KMS-11 (cell line): ENCODE measurements at regions not wholly inside any gene's neighbourhood (a gene's known extent, or its start where the extent isn't known, plus 50 kb on each side); places are given as distances from the start of the nearest gene placed in this dataset.

Source experiments
- H2AFZ ChIP-seq: fragments of 200-600 bp; sonication (generic); 2 replicates; pipeline ENCODE4 v1.6.1; 2016; ENCODE audit warnings: antibody characterized with exemption, mixed run types, low read depth
- H3K27ac ChIP-seq: fragments of 200-600 bp; sonication (generic); 2 replicates; pipeline ENCODE4 v1.6.1; 2016; ENCODE audit warnings: mild to moderate bottlenecking, mixed run types
- H3K27me3 ChIP-seq: fragments of 200-600 bp; sonication (generic); 2 replicates; pipeline ENCODE4 v1.6.1; 2017; ENCODE audit warnings: mild to moderate bottlenecking, low read depth, mixed run types, moderate library complexity; ENCODE audit not compliant: insufficient read depth
- H3K36me3 ChIP-seq: fragments of 200-600 bp; sonication (generic); 2 replicates; pipeline ENCODE4 v1.6.1; 2017; ENCODE audit warnings: mild to moderate bottlenecking, mixed run types; ENCODE audit not compliant: insufficient read depth
- H3K4me1 ChIP-seq: fragments of 200-600 bp; sonication (generic); 2 replicates; pipeline ENCODE4 v1.6.1; 2016; ENCODE audit warnings: mild to moderate bottlenecking, low read depth, mixed run types; ENCODE audit not compliant: poor library complexity, severe bottlenecking
- H3K4me2 ChIP-seq: fragments of 200-600 bp; sonication (generic); 2 replicates; pipeline ENCODE4 v1.7.0; 2016; ENCODE audit warnings: mild to moderate bottlenecking, mixed run types
- H3K4me3 ChIP-seq: fragments of 200-600 bp; sonication (generic); IDR thresholded peaks from 2 replicates; pipeline ENCODE4 v1.6.1; 2017; ENCODE audit warnings: low read depth, low read length, mixed read lengths; ENCODE audit not compliant: insufficient read depth
- H3K79me2 ChIP-seq: fragments of 200-600 bp; sonication (generic); 2 replicates; pipeline ENCODE4 v1.6.1; 2016; ENCODE audit warnings: low read depth, mixed run types; ENCODE audit not compliant: insufficient read depth
- H3K9ac ChIP-seq: fragments of 200-600 bp; sonication (generic); 2 replicates; pipeline ENCODE4 v1.6.1; 2016; ENCODE audit warnings: mild to moderate bottlenecking, mixed run types
- H4K20me1 ChIP-seq: fragments of 200-600 bp; sonication (generic); 2 replicates; pipeline ENCODE4 v1.6.1; 2016; ENCODE audit warnings: mild to moderate bottlenecking, mixed run types; ENCODE audit not compliant: insufficient read depth
- CTCF ChIP-seq: fragments of 200-600 bp; sonication (generic); conservative IDR thresholded peaks from 2 replicates; pipeline ENCODE4 v1.6.1; 2017; ENCODE audit warnings: low read depth, mild to moderate bottlenecking, antibody characterized with exemption, low read length, moderate library complexity, mixed read lengths

- Histone ChIP-seq H3K27me3 (no peaks in the 10 kb centered on the region), H3K27ac (no peak overlapping the region), H3K4me3 (no peak overlapping the region), H3K4me2 (no peak overlapping the region), H2AFZ (no peak overlapping the region), H3K36me3 (no peaks in the 10 kb centered on the region), H4K20me1 (no peaks in the 10 kb centered on the region), H3K4me1 (no peaks in the 10 kb centered on the region), H3K9ac (no peak overlapping the region), H3K79me2 (no peaks in the 10 kb centered on the region)
- no peak for TF ChIP-seq CTCF
Observed at GRCh38 chr11:105381941-105382340, 227.9 kb upstream of the GRIA4 start.

GRCh38 chr11:105377870-105378269, 232.0 kb upstream of the GRIA4 start:
- no peaks in the 10 kb centered on the region for H3K79me2 ChIP-seq
- no peaks in the 10 kb centered on the region for H3K4me1 ChIP-seq
- H2AFZ ChIP-seq, result no peak overlapping the region
- H3K27me3 ChIP-seq, result no peaks in the 10 kb centered on the region
- H3K4me2 ChIP-seq, result no peak overlapping the region
- no peak overlapping the region for H3K4me3 ChIP-seq
- no peak for TF ChIP-seq CTCF
- no peaks in the 10 kb centered on the region for H3K36me3 ChIP-seq
- H3K9ac ChIP-seq, result no peak overlapping the region
- no peak overlapping the region for H3K27ac ChIP-seq
- no peaks in the 10 kb centered on the region for H4K20me1 ChIP-seq

- Histone ChIP-seq H2AFZ (no peak overlapping the region), H3K27me3 (no peaks in the 10 kb centered on the region), H3K4me1 (no peaks in the 10 kb centered on the region), H3K4me3 (no peak overlapping the region), H3K27ac (no peak overlapping the region), H3K79me2 (no peaks in the 10 kb centered on the region), H3K9ac (no peak overlapping the region), H3K36me3 (no peaks in the 10 kb centered on the region), H3K4me2 (no peak overlapping the region), H4K20me1 (no peaks in the 10 kb centered on the region)
- TF ChIP-seq CTCF, result no peak
Observed at GRCh38 chr11:105372206-105372605, 232.6 kb upstream of the CARD18 start.

GRCh38 chr11:105371311-105371710, 231.7 kb upstream of the CARD18 start:
- Histone ChIP-seq H4K20me1 (no peaks in the 10 kb centered on the region), H2AFZ (no peak overlapping the region), H3K9ac (no peak overlapping the region), H3K4me3 (no peak overlapping the region), H3K27me3 (no peaks in the 10 kb centered on the region), H3K4me2 (no peak overlapping the region), H3K27ac (no peak overlapping the region), H3K4me1 (no peaks in the 10 kb centered on the region), H3K36me3 (no peaks in the 10 kb centered on the region), H3K79me2 (no peaks in the 10 kb centered on the region)
- TF ChIP-seq CTCF, result no peak

GRCh38 chr11:105368711-105369110, 229.1 kb upstream of the CARD18 start:
- Histone ChIP-seq H3K9ac (no peak overlapping the region), H3K4me3 (no peak overlapping the region), H3K4me2 (no peak overlapping the region), H4K20me1 (no peaks in the 10 kb centered on the region), H3K27me3 (no peaks in the 10 kb centered on the region), H3K27ac (no peak overlapping the region), H3K79me2 (no peaks in the 10 kb centered on the region), H3K4me1 (no peaks in the 10 kb centered on the region), H2AFZ (no peak overlapping the region), H3K36me3 (no peaks in the 10 kb centered on the region)
- TF ChIP-seq CTCF, result no peak
